Stimulated activated CD4-positive, alpha-beta T cell treated with anti-CD3 and anti-CD28 coated beads, Interleukin-2, amount 100 ng/mL, for 24 hours (primary cell): ENCODE measurements at regions not wholly inside any gene's neighbourhood (a gene's known extent, or its start where the extent isn't known, plus 50 kb on each side); places are given as distances from the start of the nearest gene placed in this dataset.

Source experiments
- DNase-seq, 2 donors: peaks; one replicate each; pipeline ENCODE4 v3.0.0-alpha.2; 2020

DNA sequence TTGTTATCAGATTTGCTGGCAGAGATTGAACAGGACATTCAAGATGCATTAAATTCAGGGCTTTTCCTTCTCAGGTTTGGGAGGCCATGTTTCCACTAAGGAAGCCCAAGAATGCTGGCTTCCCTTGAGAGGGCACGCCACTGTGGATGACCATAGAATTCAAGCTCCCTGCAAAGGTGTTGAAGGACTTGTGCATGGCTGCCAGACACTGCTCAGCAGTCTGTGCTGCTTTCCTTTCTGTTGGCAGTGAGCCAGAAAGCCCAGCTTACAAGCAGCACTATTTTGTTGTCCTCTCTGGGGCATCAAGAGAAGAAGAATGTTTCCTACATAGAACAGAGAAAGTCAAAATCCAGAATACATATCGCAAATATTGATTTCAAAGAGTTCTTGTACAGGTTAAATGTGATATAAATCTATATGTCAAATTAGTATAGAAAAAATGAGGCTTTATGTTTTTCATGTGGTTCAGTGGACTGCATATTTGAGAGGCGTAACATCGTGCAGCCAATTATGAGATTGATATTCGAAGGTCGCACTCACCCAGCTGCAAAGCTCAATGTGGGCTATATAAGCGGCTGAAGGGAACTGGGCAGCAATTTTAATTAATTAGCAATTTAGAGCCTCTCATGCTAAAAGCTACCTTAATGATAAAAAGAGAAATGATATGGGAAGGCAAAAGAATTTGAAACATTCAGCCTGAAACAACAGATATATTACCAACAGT lies 103.1 kb upstream of the ISL1 start:
- no peak for DNase-seq

DNA sequence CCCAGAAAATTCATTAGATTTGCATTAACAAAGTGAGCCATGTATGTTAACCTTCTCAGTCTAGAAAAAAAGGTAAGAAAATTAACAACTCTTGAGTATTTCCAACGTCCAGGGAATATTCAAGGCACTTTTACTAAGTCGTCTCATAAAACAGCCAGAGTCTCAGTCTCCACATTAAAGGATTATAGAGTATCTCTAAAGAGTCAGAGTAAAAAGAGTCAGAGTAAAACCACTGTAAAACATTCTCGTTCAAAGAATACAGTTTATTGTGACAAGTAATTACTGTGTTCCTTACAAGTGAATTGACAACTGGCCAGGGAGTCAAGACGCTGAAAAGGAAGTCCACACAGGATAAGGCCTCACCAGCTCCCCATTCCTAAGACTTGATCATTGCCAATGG lies 97.2 kb upstream of the ISL1 start:
- no peak for DNase-seq

DNA sequence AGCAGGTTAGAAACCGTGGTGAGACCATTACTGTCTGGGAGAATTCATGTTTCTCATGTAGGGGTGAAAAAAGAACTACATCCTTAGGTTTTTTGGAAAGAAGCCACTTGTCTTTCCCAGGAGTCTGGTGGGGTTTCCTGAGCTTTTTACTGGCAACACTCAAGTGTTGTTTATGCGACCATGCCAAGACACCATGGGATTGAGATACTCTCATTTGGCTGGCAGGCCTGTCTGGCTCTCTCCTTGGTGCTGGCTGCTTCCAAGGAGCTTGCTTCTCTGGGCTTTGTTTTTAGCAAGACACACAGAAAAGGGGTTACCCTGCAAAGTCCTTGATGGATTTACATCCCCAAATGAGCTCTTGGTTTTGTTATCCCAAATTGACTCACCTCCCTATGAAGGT lies 80.9 kb upstream of the ISL1 start:
- no peak for DNase-seq

DNA sequence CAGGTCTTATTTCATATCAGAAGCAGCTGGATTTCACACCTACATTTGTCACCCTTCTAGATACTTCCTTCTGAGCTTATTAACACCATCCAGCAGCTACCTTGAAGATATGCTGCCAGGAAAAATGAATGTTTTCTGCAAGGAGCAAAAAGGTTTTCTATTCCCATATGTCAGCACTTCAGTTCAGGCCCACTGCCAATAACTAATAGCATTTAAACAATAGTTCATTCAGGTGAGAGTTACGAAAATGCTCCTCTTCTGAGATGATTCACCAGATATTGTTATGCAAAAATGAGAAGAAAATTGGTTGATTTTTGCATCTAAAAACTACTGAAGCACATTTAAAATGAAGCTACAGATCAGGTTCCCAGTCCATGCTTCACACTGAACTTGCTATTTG lies 56.4 kb upstream of the ISL1 start:
- no peak for DNase-seq
